Stomach (tissue), 8 donors: ENCODE measurements at regions not wholly inside any gene's neighbourhood (a gene's known extent, or its start where the extent isn't known, plus 50 kb on each side); places are given as distances from the start of the nearest gene placed in this dataset.
A peak's percentile ranks its signal among the peaks of the same experiment; 100 is the strongest.
"Not testable (repeated sequence)": the region's sequence is repeated elsewhere in the genome, so short reads cannot be mapped to it uniquely, and the experiment has no call there.

Experiments
- DNase-seq, 2 donors: peaks; one replicate each; pipeline versions ENCODE4 v3.0.0 to v3.0.0-alpha.2; 2013 to 2019
- H3K27ac ChIP-seq, 5 donors: fragments of 200-600 bp in 4 of 5; sonication (generic) in 4 of 5; one replicate each; pipeline ENCODE4 v1.5.1; 2013 to 2019; ENCODE audit warnings: mild to moderate bottlenecking in 1 of 5, moderate library complexity in 1 of 5
- H3K27me3 ChIP-seq, 3 donors: fragments of 200-600 bp; sonication (generic); one replicate each; pipeline ENCODE4 v1.5.1; 2017 to 2019; ENCODE audit warnings: mixed run types in 1 of 3
- H3K36me3 ChIP-seq, 4 donors: fragments of 200-600 bp; sonication (generic); 1 replicate in 3 of 4; 2 replicates in 1 of 4; pipeline ENCODE4 v1.5.1; 2016 to 2019
- H3K4me1 ChIP-seq, 4 donors: fragments of 200-600 bp; sonication (generic); one replicate each; pipeline ENCODE4 v1.5.1; 2016 to 2019
- H3K4me3 ChIP-seq, 4 donors: fragments of 200-600 bp; sonication (generic) in 3 of 4; one replicate each; pipeline ENCODE4 v1.5.1; 2016 to 2019; ENCODE audit warnings: mild to moderate bottlenecking in 1 of 4
- H3K9me3 ChIP-seq, 4 donors: fragments of 200-600 bp; sonication (generic); one replicate each; pipeline ENCODE4 v1.5.1; 2016 to 2019
- CTCF ChIP-seq, 7 experiments: fragments of 450-650 bp in 4 of 7; fragments of 200-600 bp in 3 of 7; sonication (generic) in 3 of 7; IDR thresholded peaks; one replicate each; pipeline ENCODE4 v1.5.1; 2016 to 2019; ENCODE audit warnings: antibody characterized with exemption in 7 of 7, control low read depth in 2 of 7, mild to moderate bottlenecking in 1 of 7
- EP300 ChIP-seq: sonication (generic); formaldehyde crosslinking; IDR thresholded peaks from one replicate; pipeline ENCODE4 v1.6.1; 2017; ENCODE audit warnings: antibody characterized with exemption
- POLR2A ChIP-seq, 4 donors: fragments of 450-650 bp; IDR thresholded peaks; one replicate each; pipeline ENCODE4 v1.6.1; 2016; ENCODE audit warnings: antibody characterized with exemption in 4 of 4, control low read depth in 2 of 4, mild to moderate bottlenecking in 1 of 4, moderate library complexity in 1 of 4
- POLR2AphosphoS5 ChIP-seq, 3 donors: sonication (generic); formaldehyde crosslinking; IDR thresholded peaks; one replicate each; pipeline ENCODE4 v1.6.1; 2016; ENCODE audit warnings: antibody characterized with exemption in 3 of 3
- WGBS, 5 donors: extraction: QIAGEN DNeasy Blood & Tissue Kit in 3 of 5; methylation state at CpG; one replicate each; pipeline versions ENCODE4 v1.1.5 to v1.1.7; 2013 to 2018; 5-methylcytosine and 5-hydroxymethylcytosine counted together
- intact Hi-C: fragments of 100-400 bp; cut with DNase I; formaldehyde crosslinking; loops from one replicate; pipeline ENCODE4 v1.15.1; 2023; ENCODE audit warnings: low total_unique reads
- donor health status: healthy with polysubstance abuse.
- donor health status: Bipolar disorder and iron deficiency.
- donor health status: healthy.

- H3K9me3 ChIP-seq = no peaks in the 10 kb centered on the region
- peaks cover 0 to 6% (median 0%) of the 10 kb centered on the region in 3 donors for H3K27me3 ChIP-seq
- H3K36me3 ChIP-seq = no peaks in the 10 kb centered on the region
- TF ChIP-seq CTCF (IDR thresholded peaks at IDR 0.05) (no peak), EP300 (no peak), POLR2A (IDR thresholded peaks at IDR 0.05) (no peak), POLR2AphosphoS5 (IDR thresholded peaks at IDR 0.05) (no peak)
- H3K4me3 ChIP-seq = peak overlapping the region in 1 of 4 donors; percentile 1
- no peak for DNase-seq
- 22 to 33% (median 30%) methylated on average over 9 of the region's 9 CpGs for WGBS, 5 donors
- H3K27ac ChIP-seq = peak overlapping the region in 4 of 5 donors; percentile 9 to 58 (median 38)
- peaks cover 0 to 19% (median 6%) of the 10 kb centered on the region in 4 donors for H3K4me1 ChIP-seq
- intact Hi-C loops = no loop called here
Observed at GRCh38 chr10:30705101-30705624, 75.6 kb upstream of the LYZL2 start.

- H3K9me3 ChIP-seq, intact Hi-C loops, H3K36me3 ChIP-seq, H3K27me3 ChIP-seq, DNase-seq: not testable (repeated sequence)
- WGBS, 5 donors = 70 to 78% (median 74%) methylated on average over 11 to 14 of the region's 14 CpGs
- peaks cover 0 to 24% (median 8%) of the 10 kb centered on the region in 4 donors for H3K4me1 ChIP-seq
- H3K27ac ChIP-seq = peak overlapping the region in 3 of 5 donors; percentile 15 to 58 (median 53)
- peak overlapping the region in 1 of 4 donors; percentile 1 for H3K4me3 ChIP-seq
Observed at GRCh38 chr10:30704601-30705100, 75.1 kb upstream of the LYZL2 start.

- intact Hi-C loops = no loop called here
- TF ChIP-seq POLR2A (IDR thresholded peaks at IDR 0.05) = no peak
- TF ChIP-seq CTCF (IDR thresholded peaks at IDR 0.05) = no peak
- TF ChIP-seq EP300 = no peak
- TF ChIP-seq POLR2AphosphoS5 (IDR thresholded peaks at IDR 0.05) = no peak
- H3K9me3 ChIP-seq = no peaks in the 10 kb centered on the region
- peaks cover 0 to 4% (median 0%) of the 10 kb centered on the region in 3 donors for H3K27me3 ChIP-seq
- peak overlapping the region in 3 of 5 donors; percentile 15 to 58 (median 53) for H3K27ac ChIP-seq
- H3K4me1 ChIP-seq = peaks cover 0 to 24% (median 8%) of the 10 kb centered on the region in 4 donors
- H3K36me3 ChIP-seq = no peaks in the 10 kb centered on the region
- WGBS, 5 donors = 75 to 85% (median 82%) methylated on average over 11 of the region's 11 CpGs
- H3K4me3 ChIP-seq = no peak overlapping the region
- no peak for DNase-seq
Observed at GRCh38 chr10:30704026-30704600, 74.6 kb upstream of the LYZL2 start.

GRCh38 chr10:30703446-30703845, 73.9 kb upstream of the LYZL2 start:
- H3K4me3 ChIP-seq, H3K27ac ChIP-seq, H3K9me3 ChIP-seq, H3K27me3 ChIP-seq, intact Hi-C loops, DNase-seq, H3K36me3 ChIP-seq: not testable (repeated sequence)
- WGBS, 5 donors = 82 to 91% (median 87%) methylated on average over 7 of the region's 7 CpGs
- peaks cover 0 to 24% (median 8%) of the 10 kb centered on the region in 4 donors for H3K4me1 ChIP-seq

DNA sequence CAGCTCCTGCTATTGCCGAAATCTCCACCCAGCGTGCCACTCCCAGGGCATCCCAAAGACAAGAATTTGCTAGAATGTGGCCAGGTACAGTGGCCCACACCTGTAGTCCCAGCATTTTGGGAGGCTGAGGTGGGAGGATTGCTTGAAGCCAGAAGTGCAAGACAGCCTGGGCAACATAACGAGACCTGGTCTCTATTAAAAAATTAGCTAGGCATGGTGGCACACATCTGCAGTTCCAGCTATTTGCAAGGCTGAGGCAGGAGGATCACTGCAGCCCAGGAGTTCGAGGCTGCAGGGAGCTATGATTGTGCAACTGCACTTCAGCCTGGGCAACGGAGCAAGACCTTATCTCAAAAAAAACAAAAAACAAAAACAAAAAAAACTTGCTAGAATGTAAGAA, 73.3 kb upstream of the LYZL2 start:
- Histone ChIP-seq H3K9me3 (no peaks in the 10 kb centered on the region), H3K4me3 (no peak overlapping the region), H3K4me1 (peaks cover 0 to 24% (median 8%) of the 10 kb centered on the region in 4 donors), H3K27ac (peak overlapping the region in 2 of 5 donors; percentile 48 to 55), H3K36me3 (no peaks in the 10 kb centered on the region), H3K27me3 (peaks cover 0 to 4% (median 0%) of the 10 kb centered on the region in 3 donors)
- intact Hi-C loops = no loop called here
- TF ChIP-seq EP300 = no peak
- no peak for TF ChIP-seq CTCF (IDR thresholded peaks at IDR 0.05)
- 63 to 70% (median 69%) methylated on average over 5 of the region's 5 CpGs for WGBS, 5 donors
- no peak for DNase-seq
